ENCODE measurements at regions not wholly inside any gene's neighbourhood (a gene's known extent, or its start where the extent isn't known, plus 50 kb on each side); places are given as distances from the start of the nearest gene placed in this dataset.

GRCh38 chrX:6363188-6363587 is 134.5 kb upstream of the NLGN4X start:
- no peak for TF ChIP-seq ATF3 (IDR thresholded peaks at IDR 0.05)
- TF ChIP-seq TAF1 (conservative IDR thresholded peaks at IDR 0.05): no peak
- TF ChIP-seq CTCF (IDR thresholded peaks at IDR 0.05; ENCODE audit: low read depth, low read length, missing input control): no peak
- TF ChIP-seq NR2F2 (IDR thresholded peaks at IDR 0.05): no peak
- TF ChIP-seq ZBTB33 (IDR thresholded peaks at IDR 0.05): no peak
- TF ChIP-seq SP1 (IDR thresholded peaks at IDR 0.05): no peak
- TF ChIP-seq HNF4G (IDR thresholded peaks at IDR 0.05): no peak
- no peak for TF ChIP-seq RXRA (IDR thresholded peaks at IDR 0.05)
- TF ChIP-seq JUND (IDR thresholded peaks at IDR 0.05): no peak
- TF ChIP-seq EGR1 (IDR thresholded peaks at IDR 0.05; ENCODE audit: low read depth in 2 of 2): no peak
- TF ChIP-seq YY1 (IDR thresholded peaks at IDR 0.05): no peak
- no peak for TF ChIP-seq REST (IDR thresholded peaks at IDR 0.05)
- TF ChIP-seq, protein P1, sequence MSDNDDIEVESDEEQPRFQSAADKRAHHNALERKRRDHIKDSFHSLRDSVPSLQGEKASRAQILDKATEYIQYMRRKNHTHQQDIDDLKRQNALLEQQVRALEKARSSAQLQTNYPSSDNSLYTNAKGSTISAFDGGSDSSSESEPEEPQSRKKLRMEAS (IDR thresholded peaks at IDR 0.05): no peak
